SK-N-SH treated with all-trans-retinoic acid at 6 μM for 48 hours (cell line): ENCODE measurements at regions not wholly inside any gene's neighbourhood (a gene's known extent, or its start where the extent isn't known, plus 50 kb on each side); places are given as distances from the start of the nearest gene placed in this dataset.

Experiments
- ARNTL ChIP-seq: fragments of 450-650 bp; formaldehyde crosslinking; IDR thresholded peaks from 2 replicates; pipeline ENCODE4 v1.5.0; 2020; ENCODE audit warnings: low read depth, mild to moderate bottlenecking, moderate library complexity, borderline replicate concordance
- CREB5 ChIP-seq: fragments of 250-450 bp; sonication (Bioruptor Pico); IDR thresholded peaks from 2 replicates; pipeline ENCODE4 v1.5.1; 2020; ENCODE audit warnings: low read depth, mild to moderate bottlenecking, moderate library complexity
- OSR1 ChIP-seq: fragments of 250-450 bp; sonication (Bioruptor Pico); IDR thresholded peaks from 2 replicates; pipeline ENCODE4 v1.8.0; 2022; ENCODE audit warnings: moderate library complexity, mild to moderate bottlenecking, inconsistent platforms
- PATZ1 ChIP-seq: fragments of 250-450 bp; sonication (Bioruptor Pico); IDR thresholded peaks from 2 replicates; pipeline ENCODE4 v1.8.0; 2020; ENCODE audit warnings: mild to moderate bottlenecking, moderate library complexity, borderline replicate concordance
- PPARA ChIP-seq: fragments of 250-450 bp; sonication (Bioruptor Pico); IDR thresholded peaks from 2 replicates; pipeline ENCODE4 v1.5.0; 2020; ENCODE audit warnings: mild to moderate bottlenecking, borderline replicate concordance
- TOX ChIP-seq: fragments of 250-450 bp; sonication (Bioruptor Pico); IDR thresholded peaks from 2 replicates; pipeline ENCODE4 v1.8.0; 2021; ENCODE audit warnings: mild to moderate bottlenecking, moderate library complexity, borderline replicate concordance

- TF ChIP-seq PATZ1 (CRISPR knock-in tag) (no peak), PPARA (no peak), CREB5 (CRISPR knock-in tag) (no peak), ARNTL (no peak), OSR1 (no peak), TOX (CRISPR knock-in tag) (no peak)
These were observed 151.3 kb upstream of the NUDT6 start for GRCh38 chr4:123073650-123074049.
